ENCODE measurements at regions not wholly inside any gene's neighbourhood (a gene's known extent, or its start where the extent isn't known, plus 50 kb on each side); places are given as distances from the start of the nearest gene placed in this dataset.

DNA sequence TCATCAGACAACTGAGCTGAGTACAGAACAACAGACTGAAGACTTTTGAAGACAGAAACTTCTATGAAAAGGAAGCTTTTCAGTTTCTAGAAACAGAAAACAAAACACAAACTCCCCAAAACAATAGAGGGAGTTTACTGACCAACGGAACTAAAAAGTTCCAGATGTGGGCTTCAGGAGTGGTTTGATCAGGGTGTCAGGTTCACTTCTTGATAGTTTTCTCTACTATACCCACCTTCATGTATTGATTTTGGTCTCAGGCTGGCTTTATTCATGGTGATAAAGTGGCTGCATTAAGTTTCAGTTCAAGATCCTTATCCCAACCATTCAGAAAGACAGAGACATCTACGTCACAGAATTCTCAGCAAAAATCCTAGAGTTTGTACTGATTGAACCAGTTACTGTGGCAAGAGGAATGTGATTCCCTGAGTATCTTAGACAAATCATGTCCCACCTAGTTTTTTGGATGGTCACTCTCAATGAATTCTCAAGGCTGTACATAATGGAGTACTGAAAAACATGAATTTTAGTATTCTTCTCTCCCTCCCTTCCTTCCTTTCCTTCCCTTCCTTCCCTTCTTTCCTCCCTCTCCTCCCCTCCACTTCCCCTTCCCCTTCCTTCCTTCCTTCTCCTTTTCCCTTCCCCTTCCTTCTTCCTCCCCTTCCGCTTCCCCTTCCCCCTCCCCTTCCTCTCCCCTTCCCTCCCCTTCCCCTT is 680.5 kb downstream of the PTPRU start:
- no peak for DNase-seq (ENCODE audit: low read depth in 3 of 3)

- DNase-seq (ENCODE audit: low read depth in 3 of 3) = no peak
Measured at GRCh38 chr1:29914936-29915335, 678.6 kb downstream of the PTPRU start.

DNA sequence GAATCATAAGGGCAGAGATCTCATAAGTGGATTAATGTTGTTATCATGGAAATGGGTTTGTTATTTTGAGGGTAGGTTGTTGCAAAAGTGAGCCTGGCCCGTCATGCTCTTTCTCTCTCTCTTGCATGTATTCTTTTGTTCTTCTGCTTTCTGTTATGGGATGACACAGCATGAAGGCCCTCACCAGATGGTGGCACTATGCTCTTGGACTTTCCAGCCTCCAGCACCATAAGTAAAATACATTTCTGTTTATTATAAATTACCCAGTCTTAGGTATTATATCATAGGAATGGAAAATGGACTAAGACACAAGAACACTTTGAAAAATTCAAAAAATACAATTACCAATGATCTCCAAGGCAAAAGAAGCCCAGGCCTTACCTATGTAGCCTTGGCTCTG is 676.1 kb downstream of the PTPRU start:
- no peak for DNase-seq (ENCODE audit: low read depth in 3 of 3)

GRCh38 chr1:29909962-29910361 is 673.6 kb downstream of the PTPRU start:
- no peak for DNase-seq (ENCODE audit: low read depth in 3 of 3)

DNA sequence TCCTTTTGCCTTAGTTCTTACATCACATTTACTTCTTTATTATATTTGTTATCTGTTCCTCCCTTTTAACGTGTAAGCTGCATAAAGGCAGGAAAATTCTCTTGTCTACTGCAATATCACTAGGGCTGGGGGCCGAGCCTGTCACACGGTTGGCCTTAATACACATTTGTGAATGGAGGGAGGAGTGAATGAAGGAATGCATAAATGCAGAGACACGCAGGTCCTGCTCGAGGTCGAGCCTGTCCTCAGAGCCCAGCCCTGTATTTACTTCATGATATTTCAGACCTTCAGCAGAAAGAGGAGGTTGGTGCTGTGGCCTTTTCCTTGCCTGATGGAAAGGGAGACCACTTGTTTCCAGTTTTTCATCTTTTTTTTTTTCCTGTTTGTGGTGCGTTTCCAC is 671.3 kb downstream of the PTPRU start:
- no peak for DNase-seq (ENCODE audit: low read depth in 3 of 3)

DNA sequence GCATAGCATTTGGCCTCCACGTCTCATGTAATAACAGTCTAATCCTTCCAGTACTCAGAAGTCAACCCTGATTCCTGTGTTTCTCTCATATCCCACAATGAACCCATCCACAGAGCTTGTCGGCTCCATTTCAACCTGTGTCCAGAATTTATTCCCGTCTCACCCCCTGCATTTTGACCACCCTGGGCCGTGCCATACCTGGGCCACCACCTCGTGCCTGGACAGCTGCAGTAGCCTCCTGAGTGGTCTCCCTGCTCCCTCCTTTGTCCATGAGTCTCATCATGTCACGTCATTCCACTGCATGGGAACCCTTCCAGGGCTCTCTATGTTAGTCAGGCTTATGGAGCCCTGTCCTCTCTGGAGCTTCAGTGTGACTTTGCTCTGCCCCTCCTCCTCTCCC is 670.6 kb downstream of the PTPRU start:
- no peak for DNase-seq (ENCODE audit: low read depth in 3 of 3)

DNA sequence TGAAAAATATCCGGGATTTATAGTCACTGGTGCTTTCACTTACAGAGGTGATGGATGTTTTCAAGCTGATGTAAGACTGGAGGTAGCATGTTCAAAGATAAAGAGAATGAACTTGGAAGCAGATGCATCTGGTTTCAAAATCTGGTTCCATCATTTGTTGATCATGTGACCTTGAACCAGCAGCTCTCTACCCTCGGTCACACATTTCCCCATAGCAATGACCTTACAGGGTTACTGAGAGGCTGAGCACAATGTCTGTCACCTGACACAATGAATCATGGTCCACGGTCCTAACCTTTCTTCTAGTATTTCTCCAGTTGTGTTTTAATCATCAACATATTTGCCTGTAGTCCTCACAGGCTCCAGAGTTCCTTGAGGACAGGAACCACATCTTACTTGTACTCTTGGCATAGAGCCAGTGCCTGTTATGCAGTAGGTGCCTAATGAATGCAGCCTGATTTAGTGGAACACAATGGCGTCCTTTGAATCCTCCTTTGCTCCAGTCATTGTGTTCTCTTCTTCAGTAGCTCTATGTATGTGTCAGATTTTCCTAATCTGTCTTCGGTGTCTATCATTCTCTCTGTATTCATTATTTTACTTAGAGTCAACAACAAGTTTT is 667.3 kb downstream of the PTPRU start:
- DNase-seq (ENCODE audit: low read depth in 3 of 3) = no peak

DNA sequence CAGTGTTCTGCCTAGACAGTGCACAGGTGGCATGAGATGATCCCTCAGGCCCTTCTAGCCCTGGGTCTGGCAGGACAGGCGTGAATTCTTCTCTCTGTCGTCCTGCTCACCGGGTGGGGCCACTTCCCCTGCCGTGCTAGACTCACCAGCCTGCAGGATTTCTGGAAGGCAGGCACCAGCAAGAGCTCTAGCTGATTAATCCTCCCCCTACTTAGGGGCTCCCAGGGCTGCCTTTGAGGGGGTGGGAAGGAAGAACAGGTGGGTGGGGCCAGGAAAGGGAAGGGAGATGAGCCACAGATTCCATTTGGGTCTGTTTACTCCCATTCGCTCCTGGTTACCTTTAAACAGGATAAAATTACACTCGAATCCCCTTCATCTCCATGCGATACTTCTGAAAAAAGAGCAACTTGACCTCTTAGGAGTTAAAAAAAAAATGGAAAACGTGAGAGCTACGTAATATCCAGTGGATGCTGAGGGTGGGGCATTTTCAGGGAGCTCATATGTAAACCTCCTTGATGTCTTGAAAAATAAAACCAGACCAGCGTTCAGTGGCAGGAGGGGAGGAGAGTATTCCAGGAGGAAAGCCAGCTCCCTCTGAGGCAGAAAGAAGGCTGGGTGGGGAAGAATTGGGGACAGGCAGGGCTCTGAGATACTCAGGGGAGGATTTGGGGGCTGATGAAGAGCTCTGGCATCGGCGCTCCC is 665.5 kb downstream of the PTPRU start:
- DNase-seq (ENCODE audit: low read depth in 3 of 3) = no peak

DNA sequence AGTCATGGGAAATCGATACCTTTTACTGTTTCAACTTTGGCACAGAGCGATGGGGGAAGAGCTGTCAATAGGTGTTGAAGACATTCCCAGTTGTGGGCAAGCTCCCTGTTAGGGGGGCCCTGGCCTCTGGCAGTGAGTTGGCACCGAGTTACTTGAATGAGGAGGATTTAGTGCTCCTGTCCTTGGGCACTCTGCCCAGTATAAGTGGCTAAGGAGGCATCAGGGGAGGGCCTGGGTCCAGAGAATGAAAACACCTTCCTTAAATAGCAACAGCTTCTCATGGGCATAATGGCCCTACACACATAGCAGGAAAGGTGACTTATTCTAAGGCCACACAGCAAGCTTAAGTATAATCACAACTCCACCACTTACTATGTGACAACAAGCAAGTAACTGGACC is 664.4 kb downstream of the PTPRU start:
- DNase-seq (ENCODE audit: low read depth in 3 of 3) = no peak

DNA sequence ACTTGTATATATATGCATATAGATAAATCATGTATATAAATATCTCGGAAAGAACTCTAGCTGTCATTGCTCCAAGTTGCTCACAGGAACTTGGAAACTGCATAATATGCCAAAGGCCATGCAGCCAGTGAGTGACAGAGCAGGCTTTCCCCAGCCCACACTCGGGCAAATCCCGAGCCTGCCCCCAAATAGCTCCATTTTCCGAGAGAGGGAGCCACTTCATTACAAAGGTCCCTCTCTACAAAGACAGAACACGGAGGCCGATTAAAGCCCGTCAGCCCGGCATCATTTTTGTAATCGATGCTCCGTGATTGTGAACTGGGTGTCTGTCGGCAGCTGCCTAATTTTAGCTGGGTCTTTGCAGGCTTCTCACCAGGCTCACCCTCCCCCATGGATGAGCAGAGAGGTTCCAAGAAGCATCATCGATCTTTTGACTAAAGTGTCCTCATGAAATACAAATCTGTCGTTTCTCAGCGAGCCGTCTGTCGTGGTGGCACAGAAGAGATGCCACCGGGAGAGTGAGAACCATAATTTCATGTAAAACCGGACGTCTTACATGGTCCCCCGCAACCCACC is 663.9 kb downstream of the PTPRU start:
- DNase-seq (ENCODE audit: low read depth in 3 of 3) = no peak

DNA sequence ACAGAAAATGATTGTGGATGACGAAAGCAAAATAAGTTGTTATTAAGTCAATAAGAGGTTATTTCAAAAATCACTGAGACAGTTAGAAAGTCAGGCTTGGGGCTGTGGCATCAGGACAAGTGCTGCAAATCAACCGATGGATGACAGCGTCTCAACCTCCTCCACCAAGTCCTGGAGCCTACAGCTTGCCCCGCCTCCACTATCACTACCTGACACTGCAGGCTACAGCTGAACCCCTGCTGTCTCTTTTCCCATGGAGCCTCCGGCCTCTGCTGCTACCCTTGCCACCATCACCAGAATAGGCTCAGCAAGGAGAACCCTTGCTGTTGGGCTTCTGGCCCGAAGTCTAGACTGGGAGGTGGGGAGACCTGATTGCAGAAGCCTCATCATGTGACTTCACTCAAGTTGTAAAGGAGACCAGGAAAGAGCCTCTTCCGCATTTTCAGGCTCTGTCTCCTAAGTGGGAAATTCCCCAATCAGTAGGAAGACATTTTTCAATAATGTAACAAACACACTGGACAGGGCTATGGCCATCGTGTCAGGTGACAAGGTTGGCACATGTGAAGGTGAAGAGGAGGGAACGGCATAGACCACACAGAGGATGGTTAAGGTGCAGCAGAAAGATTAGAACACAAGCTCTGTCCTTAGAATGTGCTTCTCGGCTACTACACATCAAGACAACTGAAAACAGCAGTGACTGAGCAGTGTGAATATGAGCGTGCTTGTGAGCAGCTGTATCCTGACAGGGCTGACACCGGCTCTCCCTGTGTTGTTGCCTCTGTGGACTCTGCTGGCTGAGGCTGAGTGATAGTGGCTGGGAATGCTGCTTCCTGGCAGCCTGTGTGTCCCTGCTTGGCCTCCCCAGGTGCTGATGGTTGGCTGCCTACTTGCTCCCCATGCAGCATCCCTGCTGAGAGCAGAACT is 660.7 kb downstream of the PTPRU start:
- DNase-seq (ENCODE audit: low read depth in 3 of 3) = no peak

GRCh38 chr1:29896300-29896699 is 660.0 kb downstream of the PTPRU start:
- no peak for DNase-seq (ENCODE audit: low read depth in 3 of 3)

DNA sequence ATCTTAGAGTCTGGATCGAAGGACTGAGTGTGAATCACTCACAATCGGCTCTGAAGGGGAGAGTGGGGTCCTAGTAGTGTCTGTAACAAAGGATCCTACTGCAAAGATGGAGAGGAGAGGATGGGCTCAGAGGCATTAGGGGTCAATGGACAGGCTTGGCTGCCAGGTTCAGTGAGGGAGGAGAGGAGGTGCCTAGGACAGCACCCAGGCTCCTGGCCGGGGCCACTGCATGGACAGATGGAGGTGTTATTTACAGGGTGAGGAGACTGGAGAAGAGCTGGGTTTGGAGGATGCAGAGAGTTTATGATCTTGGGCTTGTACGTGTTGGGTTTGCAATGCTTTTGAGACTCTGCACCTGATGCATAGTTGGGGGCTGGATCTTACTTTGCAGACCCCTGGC is 658.9 kb downstream of the PTPRU start:
- no peak for DNase-seq (ENCODE audit: low read depth in 3 of 3)

DNA sequence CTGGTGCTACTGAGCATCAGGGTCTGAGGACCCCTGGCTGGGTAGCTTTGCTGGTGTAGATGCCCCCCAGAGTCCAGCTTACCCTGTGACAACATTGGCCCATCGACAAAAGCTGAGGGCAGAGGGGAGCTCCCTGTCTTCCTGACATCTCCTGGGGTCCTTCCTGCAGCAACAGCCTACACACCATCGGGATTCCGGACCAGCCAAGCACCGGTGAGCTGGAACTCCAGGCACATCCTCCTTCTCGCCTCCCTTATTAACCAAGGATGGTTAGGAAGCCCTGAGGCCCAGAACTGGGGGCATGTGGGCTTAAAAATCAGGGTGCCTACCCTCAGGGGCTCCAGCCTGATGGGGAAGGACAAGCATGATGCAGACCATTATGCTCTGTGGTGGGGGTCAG is 658.0 kb downstream of the PTPRU start:
- no peak for DNase-seq (ENCODE audit: low read depth in 3 of 3)

DNA sequence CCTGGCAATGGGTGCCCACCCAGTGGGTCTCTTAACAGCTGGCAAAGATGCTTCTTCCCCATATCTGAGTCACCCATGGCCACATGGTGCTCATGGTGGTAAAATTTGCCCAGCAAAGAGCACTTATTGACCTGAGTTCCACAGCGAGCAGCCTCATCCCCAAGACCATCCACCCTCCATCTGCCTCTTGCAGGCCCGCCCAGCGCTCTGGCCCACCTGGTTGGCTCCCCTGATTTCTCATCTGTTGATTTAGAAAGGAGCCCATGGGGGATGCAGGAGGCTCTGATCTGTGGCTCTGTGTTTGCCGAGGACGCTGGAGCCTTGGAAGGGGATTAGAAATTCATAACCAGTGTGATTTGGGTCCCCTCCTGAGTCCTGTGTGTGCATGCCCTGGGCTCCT is 657.5 kb downstream of the PTPRU start:
- no peak for DNase-seq (ENCODE audit: low read depth in 3 of 3)

DNA sequence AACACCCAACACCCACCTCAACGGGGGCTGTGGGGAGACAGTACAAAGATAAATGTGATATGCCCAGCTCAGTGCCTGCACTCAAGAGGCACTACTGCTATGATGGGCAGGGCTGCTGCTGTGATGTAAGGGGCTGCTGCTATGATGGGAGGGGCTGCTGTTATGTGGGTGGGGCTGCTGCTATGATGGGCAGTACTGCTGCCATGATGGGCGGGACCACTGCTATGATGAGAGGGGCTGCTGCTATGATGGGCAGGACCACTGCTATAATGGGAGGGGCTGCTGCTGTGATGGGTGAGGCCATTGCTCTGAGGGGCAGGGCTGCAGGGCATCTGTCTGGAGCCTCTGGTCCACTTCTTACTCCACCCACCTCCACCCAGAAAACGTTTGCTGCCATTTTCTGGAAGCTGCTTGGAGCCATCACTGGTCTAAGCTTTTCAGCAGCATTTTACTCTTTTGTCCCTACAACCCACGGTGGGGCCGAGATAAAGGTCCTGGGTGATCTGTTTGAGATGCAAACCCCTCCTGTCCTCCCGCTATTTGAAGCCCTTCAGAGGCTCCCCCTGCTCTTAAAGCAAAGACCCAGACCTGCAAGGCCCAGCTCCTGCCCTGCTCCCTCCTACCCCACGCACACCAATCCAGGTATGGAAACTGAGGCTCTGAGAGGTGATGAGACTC is 656.9 kb downstream of the PTPRU start:
- no peak for DNase-seq (ENCODE audit: low read depth in 3 of 3)

DNA sequence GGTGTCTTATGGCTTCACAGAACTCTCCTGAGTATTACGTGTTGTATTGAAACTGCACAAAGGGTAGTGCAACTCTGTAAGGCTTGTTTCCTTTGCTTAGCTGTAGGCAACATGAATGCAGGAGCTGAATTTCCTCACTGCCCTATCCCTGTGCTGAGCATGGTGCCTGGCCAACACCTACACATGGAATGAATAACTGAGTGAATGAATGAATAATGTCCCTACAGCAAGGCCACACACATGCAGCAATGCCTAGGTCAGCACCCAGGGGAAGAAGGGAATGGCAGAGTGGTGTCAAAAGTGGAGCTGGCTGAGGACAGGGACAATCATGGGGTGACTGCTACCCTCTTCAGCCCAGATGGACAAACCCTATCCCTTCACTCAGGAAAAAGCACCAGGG is 655.9 kb downstream of the PTPRU start:
- no peak for DNase-seq (ENCODE audit: low read depth in 3 of 3)

DNA sequence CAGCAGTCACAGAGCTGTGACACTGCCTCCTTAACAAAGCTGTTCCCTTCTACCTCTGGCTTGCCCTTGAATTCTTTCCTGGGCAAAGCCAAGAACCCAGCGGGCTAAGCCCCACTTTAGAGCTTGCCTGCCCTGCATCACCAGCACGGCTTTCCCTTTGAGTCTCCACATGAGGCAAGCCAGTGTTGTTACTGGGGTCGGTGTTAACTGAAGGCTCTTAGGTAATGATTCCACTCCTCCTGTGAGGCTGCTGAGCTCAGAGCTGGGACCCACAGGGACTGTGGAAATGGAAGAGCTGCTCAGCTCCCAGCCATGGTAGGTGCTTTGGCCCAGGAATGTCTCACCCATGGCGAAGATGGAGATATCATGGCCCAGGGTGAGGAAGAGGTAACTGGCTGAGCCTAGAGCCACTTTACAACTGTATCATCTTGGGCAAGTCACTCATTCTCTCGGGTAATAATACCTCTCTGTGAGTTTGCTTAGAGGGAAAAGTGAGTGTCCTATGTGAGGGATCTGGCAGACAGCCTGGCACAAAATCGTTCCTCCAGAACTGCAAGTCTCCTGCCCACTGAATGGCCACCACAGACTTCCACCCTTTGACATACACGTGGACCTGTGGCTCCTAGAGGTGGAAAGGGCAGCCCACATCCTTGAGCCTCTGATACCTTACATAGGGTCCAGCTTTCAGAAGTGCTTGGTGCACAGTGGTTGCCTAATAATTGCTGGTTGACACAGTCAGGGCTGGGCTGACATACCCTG is 654.1 kb downstream of the PTPRU start:
- DNase-seq (ENCODE audit: low read depth in 3 of 3) = no peak

DNA sequence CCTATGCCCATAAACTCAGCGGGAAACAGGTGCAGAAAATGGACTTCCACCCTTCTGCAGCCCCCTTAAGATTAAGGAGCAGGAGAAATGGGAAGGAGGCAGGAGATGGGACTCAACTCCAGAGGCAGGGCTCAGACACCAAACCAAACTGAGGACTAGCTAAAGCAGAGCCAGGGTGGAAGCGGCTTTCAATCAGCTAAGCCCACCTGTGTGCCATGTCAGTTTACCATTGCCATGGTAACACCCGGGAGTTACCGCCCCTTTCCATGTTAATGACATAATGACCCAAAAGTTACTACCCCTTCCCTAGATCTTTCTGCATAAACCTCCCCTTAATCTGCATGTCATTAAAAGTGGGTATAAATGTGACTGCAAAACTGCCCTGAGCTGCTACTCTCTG is 653.5 kb downstream of the PTPRU start:
- DNase-seq (ENCODE audit: low read depth in 3 of 3) = no peak

- DNase-seq (ENCODE audit: low read depth in 3 of 3) = no peak
Measured at GRCh38 chr1:29884740-29885139, 648.4 kb downstream of the PTPRU start.

DNA sequence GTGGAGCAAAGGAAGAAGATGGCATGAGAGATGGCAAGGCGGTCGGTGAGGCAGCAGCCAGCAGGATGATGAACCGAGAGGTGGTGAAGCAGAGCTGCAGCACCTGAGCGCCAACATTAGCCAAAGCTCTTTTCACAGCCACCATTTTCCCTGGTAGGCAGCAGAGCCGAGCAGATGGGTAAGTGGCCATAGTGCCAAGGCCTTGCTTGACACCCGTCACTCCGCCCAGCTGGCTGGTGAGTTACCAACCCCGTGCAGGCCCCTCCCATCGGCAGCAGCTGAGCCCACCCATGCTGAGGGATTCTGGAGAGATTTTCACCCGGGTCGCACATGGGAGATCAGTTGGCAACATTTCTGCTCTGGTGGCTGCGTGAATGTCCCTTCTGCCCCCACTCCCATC is 647.7 kb downstream of the PTPRU start:
- DNase-seq (ENCODE audit: low read depth in 3 of 3) = no peak

Measured in stimulated activated CD4-positive, alpha-beta T cell treated with anti-CD3 and anti-CD28 coated beads, TNF-alpha, amount 100 ng/mL, for 48 hours (primary cell).